ENCODE measurements at regions not wholly inside any gene's neighbourhood (a gene's known extent, or its start where the extent isn't known, plus 50 kb on each side); places are given as distances from the start of the nearest gene placed in this dataset.

GRCh38 chr12:128052331-128052730 lies 214.6 kb upstream of the TMEM132C start:
- Histone ChIP-seq H3K4me1 (ENCODE audit: insufficient read depth, low read length) (peaks cover 6% of the 10 kb centered on the region; the same call in 1 of the 2 replicates), H3K9ac (ENCODE audit: low read depth, low read length) (no peak overlapping the region), H3K9me3 (ENCODE audit: control insufficient read depth, insufficient read depth, low read length) (no peaks in the 10 kb centered on the region), H3K36me3 (ENCODE audit: insufficient read depth, low read length) (no peaks in the 10 kb centered on the region)

GRCh38 chr12:128052777-128053176 lies 214.2 kb upstream of the TMEM132C start:
- Histone ChIP-seq H3K9me3 (ENCODE audit: control insufficient read depth, insufficient read depth, low read length) (no peaks in the 10 kb centered on the region), H3K9ac (ENCODE audit: low read depth, low read length) (no peak overlapping the region), H3K36me3 (ENCODE audit: insufficient read depth, low read length) (no peaks in the 10 kb centered on the region), H3K4me1 (ENCODE audit: insufficient read depth, low read length) (peaks cover 6% of the 10 kb centered on the region; the same call in 1 of the 2 replicates)

GRCh38 chr12:128055567-128055966 lies 211.4 kb upstream of the TMEM132C start:
- H3K9me3 ChIP-seq (ENCODE audit: control insufficient read depth, insufficient read depth, low read length) = no peaks in the 10 kb centered on the region
- H3K36me3 ChIP-seq (ENCODE audit: insufficient read depth, low read length) = no peaks in the 10 kb centered on the region
- H3K4me1 ChIP-seq (ENCODE audit: insufficient read depth, low read length) = peaks cover 6% of the 10 kb centered on the region; the same call in 1 of the 2 replicates
- H3K9ac ChIP-seq (ENCODE audit: low read depth, low read length) = no peak overlapping the region

GRCh38 chr12:128056136-128056801 lies 210.7 kb upstream of the TMEM132C start:
- H3K4me1 ChIP-seq (ENCODE audit: insufficient read depth, low read length) = peaks cover 6% of the 10 kb centered on the region; the same call in 1 of the 2 replicates
- no peaks in the 10 kb centered on the region for H3K9me3 ChIP-seq (ENCODE audit: control insufficient read depth, insufficient read depth, low read length)
- no peaks in the 10 kb centered on the region for H3K36me3 ChIP-seq (ENCODE audit: insufficient read depth, low read length)
- H3K9ac ChIP-seq (ENCODE audit: low read depth, low read length) = no peak overlapping the region

GRCh38 chr12:128057586-128057985 lies 209.4 kb upstream of the TMEM132C start:
- H3K36me3 ChIP-seq (ENCODE audit: insufficient read depth, low read length) = no peaks in the 10 kb centered on the region
- H3K9ac ChIP-seq (ENCODE audit: low read depth, low read length) = no peak overlapping the region
- no peaks in the 10 kb centered on the region for H3K9me3 ChIP-seq (ENCODE audit: control insufficient read depth, insufficient read depth, low read length)
- H3K4me1 ChIP-seq (ENCODE audit: insufficient read depth, low read length) = peaks cover 6% of the 10 kb centered on the region; the same call in 1 of the 2 replicates

- no peak overlapping the region for H3K9ac ChIP-seq (ENCODE audit: low read depth, low read length)
- no peaks in the 10 kb centered on the region for H3K9me3 ChIP-seq (ENCODE audit: control insufficient read depth, insufficient read depth, low read length)
- H3K36me3 ChIP-seq (ENCODE audit: insufficient read depth, low read length) = no peaks in the 10 kb centered on the region
- H3K4me1 ChIP-seq (ENCODE audit: insufficient read depth, low read length) = peaks cover 6% of the 10 kb centered on the region; the same call in 1 of the 2 replicates
Measured at GRCh38 chr12:128059621-128060370, 207.2 kb upstream of the TMEM132C start.

GRCh38 chr12:128068211-128068610 lies 198.8 kb upstream of the TMEM132C start:
- Histone ChIP-seq H3K9ac (ENCODE audit: low read depth, low read length) (no peak overlapping the region), H3K4me1 (ENCODE audit: insufficient read depth, low read length) (no peaks in the 10 kb centered on the region), H3K36me3 (ENCODE audit: insufficient read depth, low read length) (no peaks in the 10 kb centered on the region), H3K9me3 (ENCODE audit: control insufficient read depth, insufficient read depth, low read length) (no peaks in the 10 kb centered on the region)

- Histone ChIP-seq H3K9ac (ENCODE audit: low read depth, low read length) (no peak overlapping the region), H3K4me1 (ENCODE audit: insufficient read depth, low read length) (no peaks in the 10 kb centered on the region), H3K9me3 (ENCODE audit: control insufficient read depth, insufficient read depth, low read length) (no peaks in the 10 kb centered on the region), H3K36me3 (ENCODE audit: insufficient read depth, low read length) (no peaks in the 10 kb centered on the region)
Measured at GRCh38 chr12:128069359-128069997, 197.5 kb upstream of the TMEM132C start.

- Histone ChIP-seq H3K9ac (ENCODE audit: low read depth, low read length) (no peak overlapping the region), H3K9me3 (ENCODE audit: control insufficient read depth, insufficient read depth, low read length) (peaks cover 5% of the 10 kb centered on the region; the same call in 1 of the 2 replicates), H3K36me3 (ENCODE audit: insufficient read depth, low read length) (no peaks in the 10 kb centered on the region), H3K4me1 (ENCODE audit: insufficient read depth, low read length) (0 out of 2 replicates have a peak, but pooled peaks cover 3% of the 10 kb centered on the region)
Measured at GRCh38 chr12:128073937-128074336, 193.0 kb upstream of the TMEM132C start.

- H3K9me3 ChIP-seq (ENCODE audit: control insufficient read depth, insufficient read depth, low read length) = peaks cover 5% of the 10 kb centered on the region; the same call in 1 of the 2 replicates
- H3K4me1 ChIP-seq (ENCODE audit: insufficient read depth, low read length) = 0 out of 2 replicates have a peak, but pooled peaks cover 3% of the 10 kb centered on the region
- no peaks in the 10 kb centered on the region for H3K36me3 ChIP-seq (ENCODE audit: insufficient read depth, low read length)
- no peak overlapping the region for H3K9ac ChIP-seq (ENCODE audit: low read depth, low read length)
Measured at GRCh38 chr12:128075332-128075731, 191.6 kb upstream of the TMEM132C start.

- H3K9me3 ChIP-seq (ENCODE audit: control insufficient read depth, insufficient read depth, low read length) = peaks cover 5% of the 10 kb centered on the region; the same call in 1 of the 2 replicates
- no peaks in the 10 kb centered on the region for H3K36me3 ChIP-seq (ENCODE audit: insufficient read depth, low read length)
- H3K9ac ChIP-seq (ENCODE audit: low read depth, low read length) = no peak overlapping the region
- H3K4me1 ChIP-seq (ENCODE audit: insufficient read depth, low read length) = 0 out of 2 replicates have a peak, but pooled peaks cover 3% of the 10 kb centered on the region
Measured at GRCh38 chr12:128076188-128076587, 190.8 kb upstream of the TMEM132C start.

- H3K4me1 ChIP-seq (ENCODE audit: insufficient read depth, low read length) = 0 out of 2 replicates have a peak, but pooled peaks cover 3% of the 10 kb centered on the region
Measured at GRCh38 chr12:128077211-128077916, 189.6 kb upstream of the TMEM132C start.

GRCh38 chr12:128077917-128078298 lies 189.1 kb upstream of the TMEM132C start:
- H3K36me3 ChIP-seq (ENCODE audit: insufficient read depth, low read length) = no peaks in the 10 kb centered on the region
- no peak overlapping the region for H3K9ac ChIP-seq (ENCODE audit: low read depth, low read length)
- 0 out of 2 replicates have a peak, but pooled peaks cover 3% of the 10 kb centered on the region for H3K4me1 ChIP-seq (ENCODE audit: insufficient read depth, low read length)
- H3K9me3 ChIP-seq (ENCODE audit: control insufficient read depth, insufficient read depth, low read length) = peaks cover 5% of the 10 kb centered on the region; the same call in 1 of the 2 replicates

More at GRCh38 chr12:128077211-128077916, 189.6 kb upstream of the TMEM132C start:
- H3K36me3 ChIP-seq (ENCODE audit: insufficient read depth, low read length) = no peaks in the 10 kb centered on the region
- H3K9me3 ChIP-seq (ENCODE audit: control insufficient read depth, insufficient read depth, low read length) = peaks cover 5% of the 10 kb centered on the region; the same call in 1 of the 2 replicates
- H3K9ac ChIP-seq (ENCODE audit: low read depth, low read length) = no peak overlapping the region

Data from ES-I3 (cell line).